Thyroid gland (tissue), 4 donors: ENCODE measurements at regions not wholly inside any gene's neighbourhood (a gene's known extent, or its start where the extent isn't known, plus 50 kb on each side); places are given as distances from the start of the nearest gene placed in this dataset.
A peak's percentile ranks its signal among the peaks of the same experiment; 100 is the strongest.

Experiments used
- DNase-seq, 2 donors: peaks; one replicate each; pipeline ENCODE4 v3.0.0-alpha.2; 2019
- H3K27ac ChIP-seq, 3 donors: fragments of 200-600 bp; sonication (generic); 1 replicate in 2 of 3; 2 replicates in 1 of 3; pipeline ENCODE4 v1.5.1; 2016 to 2019; ENCODE audit warnings: mild to moderate bottlenecking in 1 of 3, moderate library complexity in 1 of 3
- H3K27me3 ChIP-seq: fragments of 200-600 bp; sonication (generic); one replicate; pipeline ENCODE4 v1.5.1; 2019
- H3K36me3 ChIP-seq, 2 donors: fragments of 200-600 bp; sonication (generic); one replicate each; pipeline ENCODE4 v1.5.1; 2016 to 2019
- H3K4me1 ChIP-seq, 2 donors: fragments of 200-600 bp; sonication (generic); one replicate each; pipeline ENCODE4 v1.5.1; 2017 to 2019
- H3K4me3 ChIP-seq, 3 donors: fragments of 200-600 bp; sonication (generic); replicated peaks in 1 of 3; 1 replicate in 2 of 3; 2 replicates in 1 of 3; pipeline ENCODE4 v1.5.1; 2016; ENCODE audit warnings: mild to moderate bottlenecking in 1 of 3
- H3K9me3 ChIP-seq: fragments of 200-600 bp; sonication (generic); one replicate; pipeline ENCODE4 v1.5.1; 2017
- CTCF ChIP-seq, 6 experiments: fragments of 200-600 bp in 3 of 6; fragments of 450-650 bp in 3 of 6; sonication (generic) in 3 of 6; IDR thresholded peaks; one replicate each; pipeline ENCODE4 v1.5.1; 2016 to 2019; ENCODE audit warnings: antibody characterized with exemption in 6 of 6, mild to moderate bottlenecking in 2 of 6, inconsistent platforms in 1 of 6, moderate library complexity in 1 of 6
- POLR2A ChIP-seq, 2 donors: fragments of 450-650 bp; IDR thresholded peaks; one replicate each; pipeline ENCODE4 v1.6.1; 2017; ENCODE audit warnings: antibody characterized with exemption in 2 of 2, mild to moderate bottlenecking in 2 of 2, moderate library complexity in 1 of 2
- WGBS, 2 donors: methylation state at CpG; one replicate each; pipeline ENCODE4 v1.1.5; 2017; 5-methylcytosine and 5-hydroxymethylcytosine counted together
- intact Hi-C: fragments of 100-400 bp; cut with DNase I; formaldehyde crosslinking; loops from one replicate; pipeline ENCODE4 v1.15.1; 2023

- Histone ChIP-seq H3K4me3 (no peak overlapping the region), H3K27ac (no peak overlapping the region), H3K27me3 (no peaks in the 10 kb centered on the region), H3K9me3 (no peaks in the 10 kb centered on the region), H3K4me1 (peaks cover 0 to 2% of the 10 kb centered on the region in 2 donors), H3K36me3 (no peaks in the 10 kb centered on the region)
- whole genome bisulfite sequencing, 2 donors: 72 to 76% methylated on average over 8 of the region's 8 CpGs
- no peak for DNase-seq
- intact Hi-C loops: no loop called here
- TF ChIP-seq POLR2A (IDR thresholded peaks at IDR 0.05): no peak
- no peak for TF ChIP-seq CTCF (IDR thresholded peaks at IDR 0.05)
Observed at GRCh38 chr1:207217778-207218511, 103.5 kb upstream of the CD55 start.

DNA sequence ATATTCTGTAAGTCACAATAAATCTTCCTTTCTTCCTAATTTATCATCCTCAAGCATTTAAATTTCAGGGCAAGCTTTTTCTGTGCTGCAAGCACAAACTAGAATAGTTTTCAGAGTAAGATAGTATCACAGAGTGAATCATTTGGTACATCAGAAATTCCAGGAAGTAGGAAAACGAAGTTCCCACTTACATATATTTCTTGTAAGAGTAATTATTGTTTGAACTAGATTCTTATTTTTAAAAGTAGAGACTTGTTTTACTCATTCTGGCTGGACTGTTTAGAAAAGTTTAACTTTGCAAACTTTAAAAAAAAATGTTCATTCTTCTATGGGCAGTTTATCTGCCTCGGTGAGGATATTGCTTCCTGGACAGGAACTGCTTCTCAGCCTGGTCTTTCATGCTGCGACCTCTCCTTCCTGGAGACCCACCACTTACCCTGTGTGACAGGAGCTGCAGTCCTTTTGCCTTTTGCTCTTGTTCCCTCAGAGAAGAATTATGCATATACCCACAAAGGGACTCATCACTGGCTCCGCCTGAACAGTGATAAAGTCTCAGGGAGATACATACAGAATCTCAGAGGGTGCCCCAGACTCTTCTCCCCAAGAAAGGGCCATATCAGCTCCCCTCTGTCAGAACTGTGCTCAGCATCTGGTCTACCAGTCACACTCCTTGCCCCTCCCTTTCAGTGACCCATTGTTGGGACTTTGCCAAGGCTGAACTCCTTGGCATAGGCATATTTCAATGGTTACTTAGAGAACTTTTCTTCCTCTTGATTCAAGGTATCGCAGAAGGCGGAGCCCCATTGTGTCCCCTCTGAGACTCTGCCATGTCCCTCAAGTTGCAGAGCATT lies 102.7 kb upstream of the CD55 start:
- H3K27me3 ChIP-seq: no peaks in the 10 kb centered on the region
- H3K27ac ChIP-seq: no peak overlapping the region
- no peaks in the 10 kb centered on the region for H3K36me3 ChIP-seq
- intact Hi-C loops: no loop called here
- peak; percentile 27 to 46 for DNase-seq
- TF ChIP-seq POLR2A (IDR thresholded peaks at IDR 0.05) (no peak), CTCF (IDR thresholded peaks at IDR 0.05) (no peak)
- H3K4me1 ChIP-seq: peaks cover 0 to 6% of the 10 kb centered on the region in 2 donors
- 73 to 85% methylated on average over 6 of the region's 6 CpGs for WGBS, 2 donors
- no peak overlapping the region for H3K4me3 ChIP-seq
- no peaks in the 10 kb centered on the region for H3K9me3 ChIP-seq

DNA sequence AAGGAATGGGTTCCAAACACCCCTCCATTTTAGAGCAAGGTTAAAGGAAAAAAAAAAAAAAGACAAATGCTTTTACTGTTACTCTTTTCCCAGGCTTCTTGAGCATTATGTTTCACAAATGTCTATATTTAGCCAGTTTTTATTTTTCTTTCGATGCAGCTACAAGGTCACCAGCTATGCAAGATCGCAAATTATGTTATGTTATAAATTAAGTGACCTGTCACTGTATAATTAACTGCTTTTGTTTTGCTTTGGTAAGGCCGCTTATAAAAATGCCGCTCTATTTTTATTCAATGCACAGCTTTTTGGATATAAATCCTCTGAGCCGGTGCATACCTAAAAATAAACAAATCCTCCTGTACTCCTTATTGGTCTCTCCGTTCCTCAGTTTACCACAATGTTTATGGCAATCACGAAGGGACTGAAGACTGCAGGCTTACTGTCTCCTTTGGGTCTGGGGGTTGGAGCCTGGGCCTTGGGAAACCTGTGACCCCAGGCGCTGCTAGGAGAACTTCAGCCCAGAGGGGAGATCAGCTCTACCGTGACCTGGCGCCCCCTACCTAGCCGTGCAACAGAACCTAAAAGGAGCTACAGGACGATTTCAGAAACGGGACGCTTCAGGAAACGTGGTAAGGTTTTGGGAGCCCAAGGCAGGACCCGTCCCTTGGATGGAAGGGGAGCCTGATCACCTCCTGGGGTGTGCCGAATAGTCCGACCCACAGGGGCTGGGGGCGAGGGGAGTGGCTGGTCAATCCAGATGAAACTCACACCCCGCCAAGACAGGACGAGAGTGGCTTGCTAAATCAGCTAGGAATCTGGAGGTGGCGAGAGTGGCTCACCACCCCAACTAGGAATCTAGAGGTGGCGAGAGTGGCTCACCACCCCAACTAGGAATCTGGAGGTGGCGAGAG lies 101.2 kb upstream of the CD55 start:
- DNase-seq: no peak
- Histone ChIP-seq H3K4me1 (peaks cover 0 to 6% of the 10 kb centered on the region in 2 donors), H3K27me3 (no peaks in the 10 kb centered on the region), H3K9me3 (no peaks in the 10 kb centered on the region), H3K4me3 (no peak overlapping the region), H3K36me3 (no peaks in the 10 kb centered on the region), H3K27ac (no peak overlapping the region)
- 84 to 89% methylated on average over 23 to 24 of the region's 24 CpGs for WGBS, 2 donors
- intact Hi-C loops: no loop called here
- TF ChIP-seq POLR2A (IDR thresholded peaks at IDR 0.05): no peak

DNA sequence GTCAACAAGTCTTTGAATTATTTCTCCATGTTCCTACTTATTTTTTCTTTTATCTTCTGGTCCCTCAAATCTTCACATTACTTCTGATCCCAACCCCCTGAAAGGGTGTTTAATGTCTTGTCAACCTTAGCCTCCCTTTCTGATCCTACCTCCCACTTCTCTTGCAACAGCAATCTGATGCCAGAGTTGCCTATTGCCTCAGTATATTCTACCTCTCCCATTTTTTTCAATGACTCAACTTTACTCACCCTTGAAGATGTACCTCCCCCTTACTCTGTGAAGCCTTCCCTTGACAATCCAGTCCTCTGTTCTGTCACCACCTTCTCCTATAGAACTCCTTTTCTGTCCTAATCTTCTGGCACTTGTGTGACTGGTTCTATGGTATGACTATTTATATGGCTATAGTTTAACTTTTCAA lies 99.5 kb upstream of the CD55 start:
- intact Hi-C loops: no loop called here
- H3K9me3 ChIP-seq: no peaks in the 10 kb centered on the region
- H3K4me3 ChIP-seq: no peak overlapping the region
- no peak for TF ChIP-seq POLR2A (IDR thresholded peaks at IDR 0.05)
- no peak for TF ChIP-seq CTCF (IDR thresholded peaks at IDR 0.05)
- DNase-seq: no peak
- H3K27me3 ChIP-seq: no peaks in the 10 kb centered on the region
- H3K4me1 ChIP-seq: peaks cover 0 to 6% of the 10 kb centered on the region in 2 donors
- no peak overlapping the region for H3K27ac ChIP-seq
- H3K36me3 ChIP-seq: no peaks in the 10 kb centered on the region

DNA sequence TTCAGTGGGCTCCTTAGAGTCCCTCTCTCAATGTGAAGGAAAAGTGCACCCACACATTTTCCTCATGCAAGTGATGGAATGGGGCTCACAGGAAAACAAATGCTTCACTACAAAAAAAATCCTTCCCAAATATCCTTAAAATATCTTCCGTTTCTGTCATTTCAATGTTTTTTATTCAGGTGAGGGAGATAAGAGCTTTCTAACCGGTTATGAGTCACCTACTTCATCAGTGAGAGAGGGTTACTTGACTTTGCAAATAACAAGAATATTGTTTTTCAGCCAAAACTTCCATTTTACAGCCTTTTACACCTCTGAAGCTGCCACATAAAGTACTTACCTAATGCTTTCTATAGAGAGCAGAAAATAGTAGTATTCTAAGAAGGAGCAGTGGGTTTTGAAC lies 98.3 kb upstream of the CD55 start:
- 33 to 43% methylated on average over 2 of the region's 2 CpGs for WGBS, 2 donors
- no peak for DNase-seq
- TF ChIP-seq POLR2A (IDR thresholded peaks at IDR 0.05) (no peak), CTCF (IDR thresholded peaks at IDR 0.05) (no peak)
- H3K9me3 ChIP-seq: no peaks in the 10 kb centered on the region
- H3K36me3 ChIP-seq: no peaks in the 10 kb centered on the region
- intact Hi-C loops: no loop called here
- no peak overlapping the region for H3K27ac ChIP-seq
- H3K4me1 ChIP-seq: peaks cover 0 to 6% of the 10 kb centered on the region in 2 donors
- H3K4me3 ChIP-seq: no peak overlapping the region
- no peaks in the 10 kb centered on the region for H3K27me3 ChIP-seq
